ENCODE measurements at regions not wholly inside any gene's neighbourhood (a gene's known extent, or its start where the extent isn't known, plus 50 kb on each side); places are given as distances from the start of the nearest gene placed in this dataset.

DNA sequence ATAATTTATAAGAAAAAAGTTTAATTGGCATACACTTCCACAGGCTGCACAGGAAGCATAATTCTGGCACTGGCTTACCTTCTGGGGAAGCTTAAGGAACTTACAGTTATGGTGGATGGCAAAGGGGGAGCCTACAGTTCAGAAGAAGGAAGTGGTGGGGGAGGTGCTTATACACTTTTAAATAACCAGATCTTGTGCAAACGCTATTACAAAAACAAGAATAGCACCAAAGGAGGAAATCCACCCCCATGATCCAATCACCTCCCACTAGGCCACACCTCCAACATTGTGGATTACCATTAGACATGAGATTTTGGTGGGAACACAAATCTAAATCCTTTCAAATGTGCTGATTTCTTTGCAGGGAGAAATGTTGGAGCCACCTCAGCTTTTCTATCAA is 287.7 kb downstream of the CPXCR1 start:
- TF ChIP-seq CTCF (IDR thresholded peaks at IDR 0.05; ENCODE audit: extremely low read depth in 1 of 2, insufficient read depth in 1 of 2, low read depth in 1 of 2, low read length in 2 of 2) (no peak), EZH2 (IDR thresholded peaks at IDR 0.05; ENCODE audit: borderline replicate concordance, low read depth, low read length, severe bottlenecking) (no peak), MYC (IDR thresholded peaks at IDR 0.05; ENCODE audit: low read depth, low read length) (no peak), POLR2A (IDR thresholded peaks at IDR 0.05; ENCODE audit: low read depth, low read length) (no peak), POLR2AphosphoS5 (IDR thresholded peaks at IDR 0.05; ENCODE audit: insufficient read depth, low read depth, low read length) (no peak), JUN (IDR thresholded peaks at IDR 0.05; ENCODE audit: borderline replicate concordance, insufficient read depth, insufficient read length, low read depth) (no peak), FOS (IDR thresholded peaks at IDR 0.05; ENCODE audit: borderline replicate concordance, insufficient read depth, low read length) (no peak), GATA2 (IDR thresholded peaks at IDR 0.05; ENCODE audit: insufficient read depth, insufficient read length, low read depth, low read length) (no peak)
- TF ChIP-seq, protein P1, sequence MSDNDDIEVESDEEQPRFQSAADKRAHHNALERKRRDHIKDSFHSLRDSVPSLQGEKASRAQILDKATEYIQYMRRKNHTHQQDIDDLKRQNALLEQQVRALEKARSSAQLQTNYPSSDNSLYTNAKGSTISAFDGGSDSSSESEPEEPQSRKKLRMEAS (IDR thresholded peaks at IDR 0.05; ENCODE audit: insufficient read depth, insufficient read length), result no peak
